CD4-positive, CD25-positive, alpha-beta regulatory T cell (primary cell): ENCODE measurements at regions not wholly inside any gene's neighbourhood (a gene's known extent, or its start where the extent isn't known, plus 50 kb on each side); places are given as distances from the start of the nearest gene placed in this dataset.

Experiments
- ATAC-seq, 2 donors: fragments of 150-1000 bp; cut with Tn5 transposase; one replicate each; pipeline ENCODE4 v1.10.0; 2021; ENCODE audit warnings: low read depth in 2 of 2, moderate number of reproducible peaks in 2 of 2, moderate library complexity in 1 of 2
- DNase-seq, 3 donors: peaks; one replicate each; pipeline versions ENCODE4 v3.0.0 to v3.0.0-alpha.2; 2012 to 2022; ENCODE audit warnings: mixed read lengths in 1 of 3
- H3K27ac ChIP-seq: one replicate; pipeline ENCODE4 v1.7.0; 2013; ENCODE audit warnings: mild to moderate bottlenecking, low read length; ENCODE audit not compliant: insufficient read depth, poor library complexity, severe bottlenecking
- H3K27me3 ChIP-seq: one replicate; pipeline ENCODE4 v1.7.0; 2013; ENCODE audit warnings: low read length; ENCODE audit not compliant: control insufficient read depth, insufficient read depth
- H3K36me3 ChIP-seq: one replicate; pipeline ENCODE4 v1.7.0; 2013; ENCODE audit warnings: mild to moderate bottlenecking, low read length, moderate library complexity; ENCODE audit not compliant: control insufficient read depth, insufficient read depth
- H3K4me1 ChIP-seq: 2 replicates; pipeline ENCODE4 v1.7.0; 2013; ENCODE audit warnings: mild to moderate bottlenecking, low read length; ENCODE audit not compliant: insufficient read depth, control insufficient read depth, poor library complexity, severe bottlenecking
- H3K4me3 ChIP-seq: one replicate; pipeline ENCODE4 v1.7.0; 2013; ENCODE audit warnings: low read depth, mild to moderate bottlenecking, low read length, moderate library complexity
- H3K9me3 ChIP-seq, 2 experiments: 1 replicate in 1 of 2; 2 replicates in 1 of 2; pipeline ENCODE4 v1.7.0; 2013; ENCODE audit warnings: low read length in 2 of 2, mild to moderate bottlenecking in 1 of 2, moderate library complexity in 1 of 2; ENCODE audit not compliant: control insufficient read depth in 2 of 2
- H3K27ac Mint-ChIP-seq, 3 donors: one replicate each; pipeline ENCODE4 v1.8.0; 2020 to 2022; ENCODE audit warnings: mild to moderate bottlenecking in 3 of 3, mixed read lengths in 3 of 3, moderate library complexity in 2 of 3
- H3K27me3 Mint-ChIP-seq: one replicate; pipeline ENCODE4 v1.8.0; 2022; ENCODE audit warnings: mild to moderate bottlenecking, mixed read lengths
- H3K36me3 Mint-ChIP-seq: one replicate; pipeline ENCODE4 v1.8.0; 2020; ENCODE audit warnings: mixed read lengths
- H3K4me1 Mint-ChIP-seq, 4 donors: one replicate each; pipeline ENCODE4 v1.8.0; 2020 to 2022; ENCODE audit warnings: mixed read lengths in 4 of 4, mild to moderate bottlenecking in 1 of 4
- H3K4me3 Mint-ChIP-seq, 4 donors: one replicate each; pipeline ENCODE4 v1.8.0; 2020 to 2022; ENCODE audit warnings: mild to moderate bottlenecking in 4 of 4, mixed read lengths in 4 of 4, moderate library complexity in 3 of 4
- H3K9me3 Mint-ChIP-seq, 7 donors: one replicate each; pipeline ENCODE4 v1.8.0; 2020 to 2022; ENCODE audit warnings: mixed read lengths in 7 of 7, mild to moderate bottlenecking in 3 of 7, moderate library complexity in 2 of 7

GRCh38 chr4:153989505-153989904 lies 200.6 kb upstream of the SFRP2 start:
- no peak for ATAC-seq
- Mint-ChIP-seq H3K27me3 (peaks cover 6% of the 10 kb centered on the region), H3K4me3 (no peak overlapping the region)

GRCh38 chr4:153988492-153989363 lies 199.8 kb upstream of the SFRP2 start:
- Histone ChIP-seq H3K4me1 (no peaks in the 10 kb centered on the region), H3K27ac (no peak overlapping the region), H3K36me3 (no peaks in the 10 kb centered on the region), H3K4me3 (no peak overlapping the region), H3K9me3 (peaks cover 0 to 2% of the 10 kb centered on the region in 2 experiments), H3K27me3 (no peaks in the 10 kb centered on the region)
- peaks cover 6% of the 10 kb centered on the region for H3K27me3 Mint-ChIP-seq
- H3K27ac Mint-ChIP-seq = no peak overlapping the region
- no peaks in the 10 kb centered on the region for H3K4me1 Mint-ChIP-seq
- H3K9me3 Mint-ChIP-seq = peaks cover 0 to 7% (median 2%) of the 10 kb centered on the region in 7 donors
- DNase-seq (no peak), ATAC-seq (no peak)
- H3K36me3 Mint-ChIP-seq = no peaks in the 10 kb centered on the region
- H3K4me3 Mint-ChIP-seq = no peak overlapping the region

More at GRCh38 chr4:153989505-153989904, 200.6 kb upstream of the SFRP2 start:
- no peaks in the 10 kb centered on the region for H3K4me1 ChIP-seq
- peaks cover 0 to 2% of the 10 kb centered on the region in 2 experiments for H3K9me3 ChIP-seq
- no peaks in the 10 kb centered on the region for H3K27me3 ChIP-seq
- no peaks in the 10 kb centered on the region for H3K4me1 Mint-ChIP-seq
- H3K4me3 ChIP-seq = no peak overlapping the region
- H3K9me3 Mint-ChIP-seq = peaks cover 0 to 7% (median 3%) of the 10 kb centered on the region in 7 donors
- H3K36me3 Mint-ChIP-seq = no peaks in the 10 kb centered on the region
- DNase-seq = no peak
- H3K27ac Mint-ChIP-seq = no peak overlapping the region
- H3K36me3 ChIP-seq = no peaks in the 10 kb centered on the region
- no peak overlapping the region for H3K27ac ChIP-seq

GRCh38 chr4:153987291-153987690 lies 198.4 kb upstream of the SFRP2 start:
- peaks cover 0 to 11% (median 3%) of the 10 kb centered on the region in 7 donors for H3K9me3 Mint-ChIP-seq
- H3K4me1 ChIP-seq = no peaks in the 10 kb centered on the region
- ATAC-seq (no peak), DNase-seq (no peak)
- H3K27me3 Mint-ChIP-seq = peaks cover 6% of the 10 kb centered on the region
- no peaks in the 10 kb centered on the region for H3K27me3 ChIP-seq
- no peaks in the 10 kb centered on the region for H3K36me3 Mint-ChIP-seq
- peaks cover 0 to 2% of the 10 kb centered on the region in 2 experiments for H3K9me3 ChIP-seq
- H3K4me1 Mint-ChIP-seq = no peaks in the 10 kb centered on the region
- H3K4me3 ChIP-seq = no peak overlapping the region
- no peak overlapping the region for H3K4me3 Mint-ChIP-seq
- no peak overlapping the region for H3K27ac ChIP-seq
- no peak overlapping the region for H3K27ac Mint-ChIP-seq
- H3K36me3 ChIP-seq = no peaks in the 10 kb centered on the region

- Mint-ChIP-seq H3K36me3 (no peaks in the 10 kb centered on the region), H3K27me3 (peaks cover 7% of the 10 kb centered on the region), H3K4me3 (no peak overlapping the region), H3K27ac (no peak overlapping the region), H3K9me3 (peaks cover 4 to 33% (median 11%) of the 10 kb centered on the region in 7 donors), H3K4me1 (no peaks in the 10 kb centered on the region)
- H3K4me3 ChIP-seq = no peak overlapping the region
- H3K27ac ChIP-seq = no peak overlapping the region
- H3K36me3 ChIP-seq = no peaks in the 10 kb centered on the region
- DNase-seq (no peak), ATAC-seq (no peak)
- peaks cover 0 to 5% of the 10 kb centered on the region in 2 experiments for H3K9me3 ChIP-seq
- no peaks in the 10 kb centered on the region for H3K27me3 ChIP-seq
- H3K4me1 ChIP-seq = no peaks in the 10 kb centered on the region
Measured at GRCh38 chr4:153976954-153977353, 188.1 kb upstream of the SFRP2 start.

- no peak for DNase-seq
- peaks cover 2 to 20% (median 11%) of the 10 kb centered on the region in 7 donors for H3K9me3 Mint-ChIP-seq
- peaks cover 4% of the 10 kb centered on the region for H3K27me3 Mint-ChIP-seq
- Histone ChIP-seq H3K4me1 (no peaks in the 10 kb centered on the region), H3K27me3 (peaks cover 2% of the 10 kb centered on the region), H3K4me3 (no peak overlapping the region), H3K27ac (no peak overlapping the region), H3K36me3 (no peaks in the 10 kb centered on the region), H3K9me3 (peaks cover 0 to 5% of the 10 kb centered on the region in 2 experiments)
- H3K4me1 Mint-ChIP-seq = no peaks in the 10 kb centered on the region
- no peaks in the 10 kb centered on the region for H3K36me3 Mint-ChIP-seq
- H3K27ac Mint-ChIP-seq = no peak overlapping the region
- ATAC-seq = no peak
- no peak overlapping the region for H3K4me3 Mint-ChIP-seq
Measured at GRCh38 chr4:153974452-153974851, 185.6 kb upstream of the SFRP2 start.

- no peaks in the 10 kb centered on the region for H3K36me3 Mint-ChIP-seq
- peaks cover 2% of the 10 kb centered on the region for H3K27me3 ChIP-seq
- peaks cover 2 to 20% (median 11%) of the 10 kb centered on the region in 7 donors for H3K9me3 Mint-ChIP-seq
- peaks cover 0 to 5% of the 10 kb centered on the region in 2 experiments for H3K9me3 ChIP-seq
- H3K4me1 Mint-ChIP-seq = no peaks in the 10 kb centered on the region
- H3K27ac ChIP-seq = no peak overlapping the region
- no peak overlapping the region for H3K4me3 ChIP-seq
- ATAC-seq (no peak), DNase-seq (no peak)
- peaks cover 4% of the 10 kb centered on the region for H3K27me3 Mint-ChIP-seq
- no peak overlapping the region for H3K27ac Mint-ChIP-seq
- H3K4me1 ChIP-seq = no peaks in the 10 kb centered on the region
- no peaks in the 10 kb centered on the region for H3K36me3 ChIP-seq
- no peak overlapping the region for H3K4me3 Mint-ChIP-seq
Measured at GRCh38 chr4:153973942-153974341, 185.1 kb upstream of the SFRP2 start.

- Mint-ChIP-seq H3K27me3 (peaks cover 9% of the 10 kb centered on the region), H3K36me3 (no peaks in the 10 kb centered on the region)
- ATAC-seq = no peak
Measured at GRCh38 chr4:153971899-153972298, 183.0 kb upstream of the SFRP2 start.

GRCh38 chr4:153970169-153970568 lies 181.3 kb upstream of the SFRP2 start:
- H3K36me3 ChIP-seq = no peaks in the 10 kb centered on the region
- no peaks in the 10 kb centered on the region for H3K4me1 ChIP-seq
- Mint-ChIP-seq H3K9me3 (peaks cover 0 to 12% (median 5%) of the 10 kb centered on the region in 7 donors), H3K36me3 (no peaks in the 10 kb centered on the region), H3K27ac (no peak overlapping the region), H3K4me3 (no peak overlapping the region), H3K27me3 (peaks cover 9% of the 10 kb centered on the region), H3K4me1 (no peaks in the 10 kb centered on the region)
- H3K27me3 ChIP-seq = peaks cover 2% of the 10 kb centered on the region
- H3K4me3 ChIP-seq = no peak overlapping the region
- ATAC-seq (no peak), DNase-seq (no peak)
- H3K9me3 ChIP-seq = peaks cover 0 to 5% of the 10 kb centered on the region in 2 experiments
- no peak overlapping the region for H3K27ac ChIP-seq

More at GRCh38 chr4:153971899-153972298, 183.0 kb upstream of the SFRP2 start:
- H3K27ac Mint-ChIP-seq = no peak overlapping the region
- no peak for DNase-seq
- H3K27ac ChIP-seq = no peak overlapping the region
- no peaks in the 10 kb centered on the region for H3K4me1 ChIP-seq
- H3K9me3 Mint-ChIP-seq = peaks cover 2 to 20% (median 8%) of the 10 kb centered on the region in 7 donors
- H3K4me3 Mint-ChIP-seq = no peak overlapping the region
- no peaks in the 10 kb centered on the region for H3K36me3 ChIP-seq
- peaks cover 2% of the 10 kb centered on the region for H3K27me3 ChIP-seq
- H3K4me3 ChIP-seq = no peak overlapping the region
- no peaks in the 10 kb centered on the region for H3K4me1 Mint-ChIP-seq
- H3K9me3 ChIP-seq = peaks cover 0 to 5% of the 10 kb centered on the region in 2 experiments
